ENCODE measurements at regions not wholly inside any gene's neighbourhood (a gene's known extent, or its start where the extent isn't known, plus 50 kb on each side); places are given as distances from the start of the nearest gene placed in this dataset.

- no peaks in the 10 kb centered on the region for H3K9me3 ChIP-seq (ENCODE audit: control insufficient read depth, low read length)
- Mint-ChIP-seq H3K9me3 (no peaks in the 10 kb centered on the region), H3K4me3 (no peak overlapping the region), H3K36me3 (ENCODE audit: low read depth) (peaks cover 2% of the 10 kb centered on the region), H3K27ac (no peak overlapping the region), H3K4me1 (peaks cover 31% of the 10 kb centered on the region), H3K27me3 (ENCODE audit: insufficient read depth) (no peaks in the 10 kb centered on the region)
- H3K9ac ChIP-seq (ENCODE audit: extremely low read depth, low read length, poor library complexity, severe bottlenecking) = no peak overlapping the region
- no peak overlapping the region for H3K27ac ChIP-seq (ENCODE audit: low read depth, low read length)
- DNase-seq = no peak
- H3K4me1 ChIP-seq (ENCODE audit: control insufficient read depth, insufficient read depth, low read length) = peaks cover 17% of the 10 kb centered on the region
- H3K36me3 ChIP-seq (ENCODE audit: control insufficient read depth, insufficient read depth, low read length) = no peaks in the 10 kb centered on the region
- H3K27me3 ChIP-seq (ENCODE audit: control insufficient read depth, insufficient read depth, low read length, poor library complexity, severe bottlenecking) = no peaks in the 10 kb centered on the region
- TF ChIP-seq, protein P1, sequence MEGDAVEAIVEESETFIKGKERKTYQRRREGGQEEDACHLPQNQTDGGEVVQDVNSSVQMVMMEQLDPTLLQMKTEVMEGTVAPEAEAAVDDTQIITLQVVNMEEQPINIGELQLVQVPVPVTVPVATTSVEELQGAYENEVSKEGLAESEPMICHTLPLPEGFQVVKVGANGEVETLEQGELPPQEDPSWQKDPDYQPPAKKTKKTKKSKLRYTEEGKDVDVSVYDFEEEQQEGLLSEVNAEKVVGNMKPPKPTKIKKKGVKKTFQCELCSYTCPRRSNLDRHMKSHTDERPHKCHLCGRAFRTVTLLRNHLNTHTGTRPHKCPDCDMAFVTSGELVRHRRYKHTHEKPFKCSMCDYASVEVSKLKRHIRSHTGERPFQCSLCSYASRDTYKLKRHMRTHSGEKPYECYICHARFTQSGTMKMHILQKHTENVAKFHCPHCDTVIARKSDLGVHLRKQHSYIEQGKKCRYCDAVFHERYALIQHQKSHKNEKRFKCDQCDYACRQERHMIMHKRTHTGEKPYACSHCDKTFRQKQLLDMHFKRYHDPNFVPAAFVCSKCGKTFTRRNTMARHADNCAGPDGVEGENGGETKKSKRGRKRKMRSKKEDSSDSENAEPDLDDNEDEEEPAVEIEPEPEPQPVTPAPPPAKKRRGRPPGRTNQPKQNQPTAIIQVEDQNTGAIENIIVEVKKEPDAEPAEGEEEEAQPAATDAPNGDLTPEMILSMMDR (conservative IDR thresholded peaks at IDR 0.05) = no peak
- H3K4me3 ChIP-seq (ENCODE audit: low read length) = no peak overlapping the region
- WGBS, 2 experiments (ENCODE audit: insufficient coverage in 1 of 2, insufficient read length in 1 of 2) = 90% methylated on average over 3 of the region's 3 CpGs; no CpG with 5 or more reads in 1 of the 2 experiments
These were observed 160.5 kb downstream of the GLI2 start for GRCh38 chr2:120896126-120896525.

- peak overlapping the region; percentile 22 for H3K27ac Mint-ChIP-seq
- no peaks in the 10 kb centered on the region for H3K36me3 ChIP-seq (ENCODE audit: control insufficient read depth, insufficient read depth, low read length)
- H3K27ac ChIP-seq (ENCODE audit: low read depth, low read length) = no peak overlapping the region
- H3K4me1 ChIP-seq (ENCODE audit: control insufficient read depth, insufficient read depth, low read length) = peaks cover 17% of the 10 kb centered on the region
- DNase-seq = no peak
- no peaks in the 10 kb centered on the region for H3K27me3 ChIP-seq (ENCODE audit: control insufficient read depth, insufficient read depth, low read length, poor library complexity, severe bottlenecking)
- no peaks in the 10 kb centered on the region for H3K9me3 Mint-ChIP-seq
- no peak overlapping the region for H3K4me3 Mint-ChIP-seq
- WGBS, 2 experiments (ENCODE audit: insufficient coverage in 1 of 2, insufficient read length in 1 of 2) = 67 to 89% methylated on average over 5 to 9 of the region's 9 CpGs
- no peaks in the 10 kb centered on the region for H3K27me3 Mint-ChIP-seq (ENCODE audit: insufficient read depth)
- H3K4me1 Mint-ChIP-seq = peaks cover 31% of the 10 kb centered on the region
- TF ChIP-seq, protein P1 (conservative IDR thresholded peaks at IDR 0.05) = no peak
- no peak overlapping the region for H3K4me3 ChIP-seq (ENCODE audit: low read length)
- no peaks in the 10 kb centered on the region for H3K9me3 ChIP-seq (ENCODE audit: control insufficient read depth, low read length)
- no peak overlapping the region for H3K9ac ChIP-seq (ENCODE audit: extremely low read depth, low read length, poor library complexity, severe bottlenecking)
- H3K36me3 Mint-ChIP-seq (ENCODE audit: low read depth) = peaks cover 2% of the 10 kb centered on the region
These were observed 161.2 kb downstream of the GLI2 start for GRCh38 chr2:120896901-120897300.

DNA sequence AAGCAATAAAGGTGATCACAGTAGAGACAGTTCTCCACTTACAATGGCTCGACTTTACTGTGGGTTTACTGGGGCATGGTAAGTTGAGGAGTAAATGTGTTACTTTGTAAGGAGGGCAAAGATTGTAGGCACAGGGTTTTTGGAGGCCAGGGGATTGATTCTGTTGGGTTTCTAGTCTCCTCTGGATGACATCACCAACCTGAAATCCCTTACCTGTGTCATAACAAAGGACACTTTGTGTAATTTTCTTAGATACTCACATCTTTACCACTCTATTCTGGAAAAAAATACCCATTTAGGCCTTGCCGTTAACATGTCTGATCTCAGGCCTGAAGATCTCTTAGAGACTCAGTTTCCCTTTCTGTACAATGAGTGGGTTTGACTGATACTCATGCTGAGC, 161.7 kb downstream of the GLI2 start:
- Histone ChIP-seq H3K9ac (ENCODE audit: extremely low read depth, low read length, poor library complexity, severe bottlenecking) (no peak overlapping the region), H3K27me3 (ENCODE audit: control insufficient read depth, insufficient read depth, low read length, poor library complexity, severe bottlenecking) (no peaks in the 10 kb centered on the region), H3K36me3 (ENCODE audit: control insufficient read depth, insufficient read depth, low read length) (no peaks in the 10 kb centered on the region), H3K27ac (ENCODE audit: low read depth, low read length) (no peak overlapping the region), H3K4me3 (ENCODE audit: low read length) (no peak overlapping the region), H3K4me1 (ENCODE audit: control insufficient read depth, insufficient read depth, low read length) (peaks cover 17% of the 10 kb centered on the region), H3K9me3 (ENCODE audit: control insufficient read depth, low read length) (no peaks in the 10 kb centered on the region)
- no peak overlapping the region for H3K4me3 Mint-ChIP-seq
- WGBS, 2 experiments (ENCODE audit: insufficient coverage in 1 of 2, insufficient read length in 1 of 2) = 91 to 100% methylated on average over 2 of the region's 2 CpGs
- H3K27me3 Mint-ChIP-seq (ENCODE audit: insufficient read depth) = no peaks in the 10 kb centered on the region
- peak overlapping the region; percentile 22 for H3K27ac Mint-ChIP-seq
- TF ChIP-seq, protein P1 (conservative IDR thresholded peaks at IDR 0.05) = no peak
- peaks cover 33% of the 10 kb centered on the region for H3K4me1 Mint-ChIP-seq
- H3K36me3 Mint-ChIP-seq (ENCODE audit: low read depth) = peaks cover 2% of the 10 kb centered on the region
- H3K9me3 Mint-ChIP-seq = no peaks in the 10 kb centered on the region
- no peak for DNase-seq
